BJ (cell line): ENCODE measurements at regions not wholly inside any gene's neighbourhood (a gene's known extent, or its start where the extent isn't known, plus 50 kb on each side); places are given as distances from the start of the nearest gene placed in this dataset.

Source experiments
- CTCF ChIA-PET: fragments of 350-600 bp; formaldehyde crosslinking; extraction: SDS; loops from one replicate; lab custom pipeline; 2021; ENCODE audit warnings: antibody characterized with exemption, inconsistent platforms; lab: Yijun Ruan, JAX
- POLR2A ChIA-PET: fragments of 300-600 bp; sonication (Branson Sonifier 250); formaldehyde crosslinking; extraction: SDS; loops from one replicate; lab custom pipeline; 2021; ENCODE audit warnings: antibody characterized with exemption; lab: Charles Lee
- DNase-seq: peaks from one replicate; pipeline ENCODE4 v3.0.0-alpha.2; 2011; ENCODE audit warnings: low read depth
- H3K27me3 ChIP-seq: 2 replicates; pipeline ENCODE4 v1.6.0; 2011; ENCODE audit warnings: low read length; ENCODE audit not compliant: control insufficient read depth, insufficient read depth
- H3K36me3 ChIP-seq: 2 replicates; pipeline ENCODE4 v1.5.1; 2011; ENCODE audit warnings: low read length; ENCODE audit not compliant: control insufficient read depth, insufficient read depth
- H3K4me3 ChIP-seq: 2 replicates; pipeline ENCODE4 v1.5.1; 2011; ENCODE audit warnings: low read depth, mild to moderate bottlenecking, control low read depth, low read length
- TF ChIP-seq, protein P1 (sequence below): IDR thresholded peaks from 2 replicates; pipeline ENCODE4 v1.5.1; 2011; ENCODE audit warnings: low read depth, mild to moderate bottlenecking, control low read depth, inconsistent platforms, low read length, moderate library complexity; ENCODE audit not compliant: insufficient read depth

GRCh38 chr7:34240417-34240816 lies 335.1 kb downstream of the BMPER start:
- no peak overlapping the region for H3K4me3 ChIP-seq
- H3K36me3 ChIP-seq: no peaks in the 10 kb centered on the region
- no peaks in the 10 kb centered on the region for H3K27me3 ChIP-seq
- TF ChIP-seq, protein P1, sequence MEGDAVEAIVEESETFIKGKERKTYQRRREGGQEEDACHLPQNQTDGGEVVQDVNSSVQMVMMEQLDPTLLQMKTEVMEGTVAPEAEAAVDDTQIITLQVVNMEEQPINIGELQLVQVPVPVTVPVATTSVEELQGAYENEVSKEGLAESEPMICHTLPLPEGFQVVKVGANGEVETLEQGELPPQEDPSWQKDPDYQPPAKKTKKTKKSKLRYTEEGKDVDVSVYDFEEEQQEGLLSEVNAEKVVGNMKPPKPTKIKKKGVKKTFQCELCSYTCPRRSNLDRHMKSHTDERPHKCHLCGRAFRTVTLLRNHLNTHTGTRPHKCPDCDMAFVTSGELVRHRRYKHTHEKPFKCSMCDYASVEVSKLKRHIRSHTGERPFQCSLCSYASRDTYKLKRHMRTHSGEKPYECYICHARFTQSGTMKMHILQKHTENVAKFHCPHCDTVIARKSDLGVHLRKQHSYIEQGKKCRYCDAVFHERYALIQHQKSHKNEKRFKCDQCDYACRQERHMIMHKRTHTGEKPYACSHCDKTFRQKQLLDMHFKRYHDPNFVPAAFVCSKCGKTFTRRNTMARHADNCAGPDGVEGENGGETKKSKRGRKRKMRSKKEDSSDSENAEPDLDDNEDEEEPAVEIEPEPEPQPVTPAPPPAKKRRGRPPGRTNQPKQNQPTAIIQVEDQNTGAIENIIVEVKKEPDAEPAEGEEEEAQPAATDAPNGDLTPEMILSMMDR: no peak
- POLR2A ChIA-PET: no interaction called here
- CTCF ChIA-PET: no interaction called here
- no peak for DNase-seq

GRCh38 chr7:34242391-34242790 lies 337.1 kb downstream of the BMPER start:
- ChIA-PET POLR2A (no interaction called here), CTCF (interaction anchor here (1.5 kb wide), 1 partner anchor 10 kb away, joined by 3 read pairs; no protein-coding TSS in a partner anchor)
- Histone ChIP-seq H3K4me3 (no peak overlapping the region), H3K36me3 (no peaks in the 10 kb centered on the region), H3K27me3 (no peaks in the 10 kb centered on the region)
- no peak for DNase-seq
- TF ChIP-seq, protein P1: no peak

GRCh38 chr7:34245246-34245645 lies 339.9 kb downstream of the BMPER start:
- ChIA-PET CTCF (no interaction called here), POLR2A (no interaction called here)
- no peak for DNase-seq
- H3K4me3 ChIP-seq: no peak overlapping the region
- TF ChIP-seq, protein P1: no peak
- no peaks in the 10 kb centered on the region for H3K36me3 ChIP-seq
- no peaks in the 10 kb centered on the region for H3K27me3 ChIP-seq

GRCh38 chr7:34247468-34247867 lies 342.1 kb downstream of the BMPER start:
- POLR2A ChIA-PET: no interaction called here
- CTCF ChIA-PET: interaction anchor here (1.1 kb wide), 1 partner anchor 33 kb away, joined by 3 read pairs; no protein-coding TSS in a partner anchor
- no peak for DNase-seq
- TF ChIP-seq, protein P1: no peak
- no peaks in the 10 kb centered on the region for H3K27me3 ChIP-seq
- no peaks in the 10 kb centered on the region for H3K36me3 ChIP-seq
- H3K4me3 ChIP-seq: no peak overlapping the region

- no peak for DNase-seq
- TF ChIP-seq, protein P1: no peak
- H3K36me3 ChIP-seq: no peaks in the 10 kb centered on the region
- H3K27me3 ChIP-seq: no peaks in the 10 kb centered on the region
- H3K4me3 ChIP-seq: no peak overlapping the region
- CTCF ChIA-PET: interaction anchor here (1.7 to 1.8 kb wide), 2 partner anchors 9 to 14 kb away, joined by 5 read pairs; no protein-coding TSS in a partner anchor
- POLR2A ChIA-PET: no interaction called here
Measured at GRCh38 chr7:34249192-34249591, 343.9 kb downstream of the BMPER start.
